Endothelial cell of umbilical vein (primary cell): ENCODE measurements at regions not wholly inside any gene's neighbourhood (a gene's known extent, or its start where the extent isn't known, plus 50 kb on each side); places are given as distances from the start of the nearest gene placed in this dataset.

Source experiments
- BruUV-seq: library from RNA; stranded (reverse); fragments of 400-500 nt; replicated peaks from 2 replicates; lab custom pipeline; 2021; lab: Mats Ljungman, UMichigan
- CTCF ChIA-PET: fragments of 300-600, 350-600 bp; sonication (Branson Sonifier 250); formaldehyde crosslinking; loops from one replicate; lab custom pipeline; 2021; ENCODE audit warnings: antibody characterized with exemption, inconsistent platforms; lab: Charles Lee
- POLR2A ChIA-PET: fragments of 300-600, 350-600 bp; sonication (Branson Sonifier 250); formaldehyde crosslinking; loops from one replicate; lab custom pipeline; 2021; ENCODE audit warnings: antibody characterized with exemption, inconsistent platforms; lab: Charles Lee
- DNase-seq: peaks from one replicate; pipeline ENCODE4 v3.0.0-alpha.2; 2011; ENCODE audit warnings: low read depth, low spot score
- FAIRE-seq: peaks from 2 replicates; lab custom pipeline; 2011; peaks lifted over from hg19 to GRCh38; lab: Jason Lieb, UNC
- H2AFZ ChIP-seq: 2 replicates; pipeline ENCODE4 v1.6.0; 2012; ENCODE audit warnings: low read depth, low read length, control low read depth, inconsistent platforms
- H3K27ac ChIP-seq: 2 replicates; pipeline ENCODE4 v1.5.1; 2011; ENCODE audit warnings: low read depth, mild to moderate bottlenecking, control low read depth, low read length, moderate library complexity; ENCODE audit not compliant: insufficient read depth
- H3K27me3 ChIP-seq, 2 experiments: 2 replicates each; pipeline versions ENCODE4 v1.6.0 to v1.6.1; 2011; ENCODE audit warnings: low read length in 2 of 2, mixed read lengths in 1 of 2; ENCODE audit not compliant: control insufficient read depth in 2 of 2, insufficient read depth in 2 of 2
- H3K36me3 ChIP-seq, 2 experiments: 2 replicates in 1 of 2; 3 replicates in 1 of 2; pipeline ENCODE4 v1.5.1; 2011; ENCODE audit warnings: low read length in 2 of 2, mild to moderate bottlenecking in 1 of 2, moderate library complexity in 1 of 2; ENCODE audit not compliant: control insufficient read depth in 2 of 2, insufficient read depth in 2 of 2; ENCODE audit errors: extremely low read depth in 1 of 2
- H3K4me1 ChIP-seq: 3 replicates; pipeline ENCODE4 v1.5.1; 2011; ENCODE audit warnings: mild to moderate bottlenecking, low read length; ENCODE audit not compliant: control insufficient read depth, insufficient read depth; ENCODE audit errors: extremely low read depth
- H3K4me2 ChIP-seq: 2 replicates; pipeline ENCODE4 v1.6.1; 2011; ENCODE audit warnings: low read length, control low read depth, mixed read lengths; ENCODE audit not compliant: insufficient read depth
- H3K4me3 ChIP-seq, 3 experiments: fragments of 200-600 bp in 1 of 3; sonication (generic), shearing (Covaris generic) in 1 of 3; replicated peaks in 1 of 3; 2 replicates each; pipeline ENCODE4 v1.5.1; 2011 to 2016; ENCODE audit warnings: control low read depth in 3 of 3, low read length in 3 of 3, mild to moderate bottlenecking in 2 of 3, inconsistent platforms in 1 of 3, low read depth in 1 of 3, moderate library complexity in 1 of 3; ENCODE audit not compliant: insufficient read depth in 1 of 3
- H3K79me2 ChIP-seq: 2 replicates; pipeline ENCODE4 v1.6.0; 2012; ENCODE audit warnings: low read length, inconsistent platforms; ENCODE audit not compliant: control insufficient read depth, insufficient read depth
- H3K9ac ChIP-seq: replicated peaks from 2 replicates; pipeline ENCODE3; 2011; ENCODE audit warnings: low read length, control low read depth; ENCODE audit not compliant: insufficient read depth; ENCODE audit errors: extremely low read depth
- H3K9me1 ChIP-seq: replicated peaks from 3 replicates; pipeline ENCODE4 v1.6.0; 2011; ENCODE audit warnings: mild to moderate bottlenecking, low read length; ENCODE audit not compliant: control insufficient read depth, insufficient read depth; ENCODE audit errors: extremely low read depth
- H3K9me3 ChIP-seq: replicated peaks from 2 replicates; pipeline ENCODE4 v1.5.1; 2012; ENCODE audit warnings: low read length, inconsistent platforms; ENCODE audit not compliant: control insufficient read depth, insufficient read depth
- H4K20me1 ChIP-seq: replicated peaks from 2 replicates; pipeline ENCODE3; 2011; ENCODE audit warnings: mild to moderate bottlenecking, low read length; ENCODE audit not compliant: control insufficient read depth, insufficient read depth; ENCODE audit errors: extremely low read depth
- CTCF ChIP-seq, 2 donors: IDR thresholded peaks; 1 replicate in 1 of 2; 2 replicates in 1 of 2; pipeline ENCODE4 v1.5.1; 2011; ENCODE audit warnings: low read length in 2 of 2, mild to moderate bottlenecking in 2 of 2, moderate library complexity in 2 of 2, control low read depth in 1 of 2, inconsistent platforms in 1 of 2, low read depth in 1 of 2; ENCODE audit not compliant: insufficient read depth in 1 of 2; ENCODE audit errors: extremely low read depth in 1 of 2
- EZH2 ChIP-seq: IDR thresholded peaks from 2 replicates; pipeline ENCODE4 v1.6.1; 2012; ENCODE audit warnings: borderline replicate concordance, low read depth, mild to moderate bottlenecking, moderate library complexity, low read length, inconsistent platforms; ENCODE audit not compliant: severe bottlenecking
- FOS ChIP-seq: IDR thresholded peaks from 2 replicates; pipeline ENCODE4 v1.6.1; 2011; ENCODE audit warnings: mild to moderate bottlenecking, low read length, moderate library complexity, borderline replicate concordance; ENCODE audit not compliant: insufficient read depth
- GATA2 ChIP-seq: IDR thresholded peaks from 2 replicates; pipeline ENCODE4 v1.7.0; 2011; ENCODE audit warnings: low read depth, mild to moderate bottlenecking, moderate library complexity, mixed read lengths, low read length; ENCODE audit not compliant: insufficient read length, insufficient read depth
- JUN ChIP-seq: IDR thresholded peaks from 2 replicates; pipeline ENCODE4 v1.6.1; 2011; ENCODE audit warnings: borderline replicate concordance, low read depth; ENCODE audit not compliant: insufficient read length, insufficient read depth
- MAX ChIP-seq: IDR thresholded peaks from 2 replicates; pipeline ENCODE4 v1.6.1; 2011; ENCODE audit not compliant: insufficient read depth, insufficient read length
- MYC ChIP-seq: IDR thresholded peaks from one replicate; pipeline ENCODE4 v1.6.1; 2011; ENCODE audit warnings: mild to moderate bottlenecking, low read depth, low read length
- POLR2A ChIP-seq: IDR thresholded peaks from 2 replicates; pipeline ENCODE4 v1.6.1; 2012; ENCODE audit warnings: low read depth, mild to moderate bottlenecking, control low read depth, low read length
- POLR2AphosphoS5 ChIP-seq: IDR thresholded peaks from 2 replicates; pipeline ENCODE4 v1.6.1; 2012; ENCODE audit warnings: low read depth, mild to moderate bottlenecking, control low read depth, low read length, moderate library complexity; ENCODE audit not compliant: insufficient read depth
- dilution Hi-C: fragments of 300-500 bp; cut with MboI; formaldehyde crosslinking; loops from one replicate; pipeline ENCODE4 v1.15.0; 2019; ENCODE audit warnings: low sequenced_read_pairs; ENCODE audit not compliant: extremely low pct_ligation_motif_present
- intact Hi-C: fragments of 100-400 bp; cut with micrococcal nuclease; formaldehyde crosslinking; loops from one replicate; pipeline ENCODE4 v1.10.0; 2022

GRCh38 chr2:75405000-75405399 is 155.7 kb downstream of the EVA1A start:
- Histone ChIP-seq H2AFZ (no peak overlapping the region), H4K20me1 (no peaks in the 10 kb centered on the region), H3K27ac (no peak overlapping the region), H3K36me3 (no peaks in the 10 kb centered on the region), H3K9ac (no peak overlapping the region), H3K4me3 (no peak overlapping the region), H3K79me2 (no peaks in the 10 kb centered on the region), H3K4me2 (no peak overlapping the region), H3K9me3 (no peaks in the 10 kb centered on the region), H3K9me1 (no peaks in the 10 kb centered on the region), H3K4me1 (no peaks in the 10 kb centered on the region), H3K27me3 (peaks cover 14 to 30% of the 10 kb centered on the region in 2 experiments)
- intact Hi-C loops, result loop anchor here (1.0 to 2.0 kb wide), 5 partner anchors 206 to 714 kb away; partner anchors contain the start of gene TACR1
- ChIA-PET CTCF (interaction anchor here (0.7 to 1.5 kb wide), 6 partner anchors 245 to 714 kb away, joined by 3 to 10 read pairs (median 4); no protein-coding TSS in a partner anchor), POLR2A (no interaction called here)
- BruUV-seq, result no TSS peak
- DNase-seq (no peak), FAIRE-seq (no peak)
- no peak for TF ChIP-seq EZH2
- TF ChIP-seq GATA2, result no peak
- no peak for TF ChIP-seq CTCF (IDR thresholded peaks at IDR 0.05; ENCODE audit: extremely low read depth in 1 of 2, insufficient read depth in 1 of 2, low read depth in 1 of 2, low read length in 2 of 2)
- no peak for TF ChIP-seq MAX
- TF ChIP-seq JUN, result no peak
- no peak for TF ChIP-seq POLR2A
- TF ChIP-seq POLR2AphosphoS5, result no peak
- TF ChIP-seq MYC, result no peak
- no peak for TF ChIP-seq FOS
- dilution Hi-C loops, result no loop called here
